Esophagus muscularis mucosa (tissue), 4 donors: ENCODE measurements at regions not wholly inside any gene's neighbourhood (a gene's known extent, or its start where the extent isn't known, plus 50 kb on each side); places are given as distances from the start of the nearest gene placed in this dataset.

Source experiments
- EP300 ChIP-seq: sonication (generic); formaldehyde crosslinking; IDR thresholded peaks from one replicate; pipeline ENCODE4 v1.6.1; 2017; ENCODE audit warnings: antibody characterized with exemption
- POLR2A ChIP-seq: fragments of 450-650 bp; IDR thresholded peaks from one replicate; pipeline ENCODE4 v1.6.1; 2017; ENCODE audit warnings: antibody characterized with exemption, moderate library complexity, mild to moderate bottlenecking, low read depth
- POLR2AphosphoS5 ChIP-seq, 2 donors: sonication (generic); formaldehyde crosslinking; IDR thresholded peaks; one replicate each; pipeline ENCODE4 v1.6.1; 2017; ENCODE audit warnings: antibody characterized with exemption in 2 of 2
- TF ChIP-seq, protein P1 (sequence below), 3 experiments: fragments of 200-600 bp in 2 of 3; fragments of 450-650 bp in 1 of 3; sonication (generic) in 2 of 3; IDR thresholded peaks; one replicate each; pipeline ENCODE4 v1.5.1; 2017 to 2019; ENCODE audit warnings: antibody characterized with exemption in 3 of 3, mild to moderate bottlenecking in 2 of 3, moderate library complexity in 1 of 3

DNA sequence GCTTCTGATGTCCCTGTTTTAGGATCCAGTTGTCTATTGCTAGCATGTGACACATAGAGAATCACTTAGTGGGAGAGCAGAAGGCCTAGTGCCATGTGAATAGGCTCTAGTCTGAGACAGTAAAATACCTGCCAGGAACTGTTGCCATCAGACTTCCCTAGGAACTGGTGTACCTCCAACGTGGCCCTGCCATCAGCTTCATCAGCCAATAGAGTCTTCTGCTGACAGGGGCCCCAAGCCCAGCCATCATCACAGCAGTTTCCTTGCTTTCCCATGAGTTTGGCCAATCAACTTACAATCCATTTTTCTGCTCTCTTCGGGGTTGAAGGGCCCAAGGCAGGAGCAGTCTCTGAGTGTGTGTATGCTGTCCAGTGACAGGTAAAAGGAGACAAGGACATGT is 128.4 kb upstream of the ADRA1B start:
- TF ChIP-seq, protein P1, sequence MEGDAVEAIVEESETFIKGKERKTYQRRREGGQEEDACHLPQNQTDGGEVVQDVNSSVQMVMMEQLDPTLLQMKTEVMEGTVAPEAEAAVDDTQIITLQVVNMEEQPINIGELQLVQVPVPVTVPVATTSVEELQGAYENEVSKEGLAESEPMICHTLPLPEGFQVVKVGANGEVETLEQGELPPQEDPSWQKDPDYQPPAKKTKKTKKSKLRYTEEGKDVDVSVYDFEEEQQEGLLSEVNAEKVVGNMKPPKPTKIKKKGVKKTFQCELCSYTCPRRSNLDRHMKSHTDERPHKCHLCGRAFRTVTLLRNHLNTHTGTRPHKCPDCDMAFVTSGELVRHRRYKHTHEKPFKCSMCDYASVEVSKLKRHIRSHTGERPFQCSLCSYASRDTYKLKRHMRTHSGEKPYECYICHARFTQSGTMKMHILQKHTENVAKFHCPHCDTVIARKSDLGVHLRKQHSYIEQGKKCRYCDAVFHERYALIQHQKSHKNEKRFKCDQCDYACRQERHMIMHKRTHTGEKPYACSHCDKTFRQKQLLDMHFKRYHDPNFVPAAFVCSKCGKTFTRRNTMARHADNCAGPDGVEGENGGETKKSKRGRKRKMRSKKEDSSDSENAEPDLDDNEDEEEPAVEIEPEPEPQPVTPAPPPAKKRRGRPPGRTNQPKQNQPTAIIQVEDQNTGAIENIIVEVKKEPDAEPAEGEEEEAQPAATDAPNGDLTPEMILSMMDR (IDR thresholded peaks at IDR 0.05), result no peak
- TF ChIP-seq POLR2A (no peak), POLR2AphosphoS5 (IDR thresholded peaks at IDR 0.05) (no peak), EP300 (no peak)
